ENCODE measurements at regions not wholly inside any gene's neighbourhood (a gene's known extent, or its start where the extent isn't known, plus 50 kb on each side); places are given as distances from the start of the nearest gene placed in this dataset.

- TF ChIP-seq CTCF (IDR thresholded peaks at IDR 0.05) (no peak), POLR2A (IDR thresholded peaks at IDR 0.05) (no peak)
These were observed 162.1 kb downstream of the SNX18 start for GRCh38 chr5:54679686-54680085.
